SK-N-SH (cell line): ENCODE measurements at regions not wholly inside any gene's neighbourhood (a gene's known extent, or its start where the extent isn't known, plus 50 kb on each side); places are given as distances from the start of the nearest gene placed in this dataset.

Experiments used
- CTCF ChIA-PET: fragments of 300-600, 350-600 bp; formaldehyde crosslinking; extraction: SDS; loops from one replicate; lab custom pipeline; 2021; lab: Yijun Ruan, JAX
- POLR2A ChIA-PET: fragments of 350-600 bp; sonication (Branson Sonifier 250); formaldehyde crosslinking; extraction: SDS; loops from one replicate; lab custom pipeline; 2020; ENCODE audit warnings: antibody characterized with exemption, inconsistent platforms; lab: Yijun Ruan, JAX
- DNase-seq: peaks from one replicate; pipeline ENCODE4 v3.0.0; 2012
- H2AFZ ChIP-seq: fragments of 200-600 bp; sonication (generic); 2 replicates; pipeline ENCODE4 v1.8.1; 2016; ENCODE audit warnings: antibody characterized with exemption, mild to moderate bottlenecking, low read depth
- H3F3A ChIP-seq: fragments of 200-600 bp; sonication (generic); replicated peaks from 2 replicates; pipeline ENCODE3; 2016; ENCODE audit warnings: antibody characterized with exemption, mild to moderate bottlenecking; ENCODE audit not compliant: insufficient read depth
- H3K27ac ChIP-seq, 2 experiments: fragments of 200-500 bp in 1 of 2; fragments of 200-600 bp in 1 of 2; sonication (Bioruptor generic) in 1 of 2; sonication (generic), shearing (Covaris generic) in 1 of 2; 2 replicates each; pipeline versions ENCODE4 v1.5.1 to v1.6.1; 2014 to 2016; ENCODE audit warnings: low read depth in 2 of 2, inconsistent platforms in 1 of 2, low read length in 1 of 2, mild to moderate bottlenecking in 1 of 2, mixed read lengths in 1 of 2
- H3K27me3 ChIP-seq: fragments of 200-600 bp; sonication (generic), shearing (Covaris generic); 2 replicates; pipeline ENCODE4 v1.6.1; 2016; ENCODE audit warnings: mixed run types; ENCODE audit not compliant: insufficient read depth
- H3K36me3 ChIP-seq, 2 experiments: fragments of 200-500 bp in 1 of 2; fragments of 200-600 bp in 1 of 2; sonication (Bioruptor generic) in 1 of 2; sonication (generic) in 1 of 2; replicated peaks in 1 of 2; 2 replicates each; pipeline versions ENCODE3 to v1.5.1; 2014 to 2016; ENCODE audit warnings: low read length in 1 of 2, mild to moderate bottlenecking in 1 of 2; ENCODE audit not compliant: insufficient read depth in 2 of 2, control insufficient read depth in 1 of 2
- H3K4me1 ChIP-seq, 2 experiments: fragments of 200-500 bp in 1 of 2; fragments of 200-600 bp in 1 of 2; sonication (Bioruptor generic) in 1 of 2; sonication (generic), shearing (Covaris generic) in 1 of 2; 2 replicates each; pipeline versions ENCODE4 v1.5.1 to v1.6.1; 2014 to 2016; ENCODE audit warnings: low read depth in 1 of 2, low read length in 1 of 2, mixed run types in 1 of 2; ENCODE audit not compliant: insufficient read depth in 2 of 2, control insufficient read depth in 1 of 2
- H3K4me2 ChIP-seq: fragments of 200-600 bp; sonication (generic), shearing (Covaris generic); 2 replicates; pipeline ENCODE4 v1.6.1; 2017; ENCODE audit warnings: mixed run types
- H3K4me3 ChIP-seq, 2 experiments: fragments of 200-500 bp in 1 of 2; fragments of 200-600 bp in 1 of 2; sonication (Bioruptor generic) in 1 of 2; sonication (generic), shearing (Covaris generic) in 1 of 2; 2 replicates each; pipeline versions ENCODE4 v1.5.1 to v1.8.1; 2014 to 2016; ENCODE audit warnings: low read depth in 2 of 2, inconsistent platforms in 1 of 2, low read length in 1 of 2, mild to moderate bottlenecking in 1 of 2, mixed read lengths in 1 of 2, moderate library complexity in 1 of 2
- H3K79me2 ChIP-seq: fragments of 200-600 bp; sonication (generic); 2 replicates; pipeline ENCODE4 v1.8.1; 2017; ENCODE audit warnings: mild to moderate bottlenecking; ENCODE audit not compliant: insufficient read depth
- H3K9ac ChIP-seq: fragments of 200-600 bp; sonication (generic); 2 replicates; pipeline ENCODE4 v1.6.1; 2017; ENCODE audit warnings: mixed run types
- H3K9me2 ChIP-seq: fragments of 200-600 bp; sonication (generic); 2 replicates; pipeline ENCODE4 v1.6.1; 2017; ENCODE audit warnings: mixed run types
- H3K9me3 ChIP-seq: fragments of 200-600 bp; sonication (generic); 2 replicates; pipeline ENCODE4 v1.6.1; 2017; ENCODE audit warnings: mixed run types, mild to moderate bottlenecking, moderate library complexity
- H4K20me1 ChIP-seq: fragments of 200-600 bp; sonication (generic); 2 replicates; pipeline ENCODE4 v1.6.1; 2017; ENCODE audit warnings: mild to moderate bottlenecking, mixed run types; ENCODE audit not compliant: insufficient read depth
- ELF1 ChIP-seq: IDR thresholded peaks from 2 replicates; pipeline ENCODE4 v1.4.0; 2012
- EP300 ChIP-seq, 2 experiments: IDR thresholded peaks; 2 replicates each; pipeline versions ENCODE4 v1.4.0 to v1.6.1; 2012; ENCODE audit warnings: borderline replicate concordance in 1 of 2, low read depth in 1 of 2, low read length in 1 of 2
- EZH2phosphoT487 ChIP-seq: fragments of 200-600 bp; sonication (generic); IDR thresholded peaks from 2 replicates; pipeline ENCODE4 v1.6.1; 2017; ENCODE audit warnings: low read depth, mixed run types, mild to moderate bottlenecking, antibody characterized with exemption, moderate library complexity, borderline replicate concordance
- FOXM1 ChIP-seq: IDR thresholded peaks from 2 replicates; pipeline ENCODE4 v1.4.0; 2012; ENCODE audit warnings: low read depth, mild to moderate bottlenecking
- IRF3 ChIP-seq: fragments of 150-350 bp; IDR thresholded peaks from 2 replicates; pipeline ENCODE4 v1.6.1; 2016; ENCODE audit warnings: mild to moderate bottlenecking, low read depth, low read length
- MEF2A ChIP-seq: IDR thresholded peaks from 2 replicates; pipeline ENCODE4 v1.4.0; 2012; ENCODE audit warnings: low read depth, borderline replicate concordance
- NFIC ChIP-seq: IDR thresholded peaks from 2 replicates; pipeline ENCODE4 v1.4.0; 2012; ENCODE audit warnings: borderline replicate concordance
- POLR2AphosphoS5 ChIP-seq: IDR thresholded peaks from 2 replicates; pipeline ENCODE4 v1.6.1; 2012; ENCODE audit warnings: low read depth, low read length
- REST ChIP-seq: IDR thresholded peaks from 2 replicates; pipeline ENCODE4 v1.6.1; 2012; ENCODE audit warnings: mild to moderate bottlenecking, low read depth, low read length, moderate library complexity
- RXRA ChIP-seq: IDR thresholded peaks from 2 replicates; pipeline ENCODE4 v1.4.0; 2012; ENCODE audit warnings: low read depth, mild to moderate bottlenecking, borderline replicate concordance
- TAF1 ChIP-seq: IDR thresholded peaks from 2 replicates; pipeline ENCODE4 v1.6.1; 2012; ENCODE audit warnings: low read depth, mild to moderate bottlenecking, low read length, moderate library complexity, borderline replicate concordance
- TEAD4 ChIP-seq: IDR thresholded peaks from 2 replicates; pipeline ENCODE4 v1.4.0; 2012; ENCODE audit warnings: mild to moderate bottlenecking, borderline replicate concordance; ENCODE audit not compliant: insufficient read depth
- USF1 ChIP-seq: IDR thresholded peaks from 2 replicates; pipeline ENCODE4 v1.4.0; 2012; ENCODE audit warnings: low read depth, borderline replicate concordance
- WGBS: methylation state at CpG from one replicate; pipeline ENCODE4 v1.1.6; 2017; ENCODE audit warnings: low lambda C conversion rate; 5-methylcytosine and 5-hydroxymethylcytosine counted together
- TF ChIP-seq, protein P1 (sequence below): fragments of 150-350 bp; IDR thresholded peaks from 2 replicates; pipeline ENCODE4 v1.6.1; 2017; ENCODE audit warnings: antibody characterized with exemption, low read length, low read depth, borderline replicate concordance
- TF ChIP-seq, protein P2 (sequence below): IDR thresholded peaks from 2 replicates; pipeline ENCODE4 v1.4.0; 2012; ENCODE audit warnings: low read depth
- TF ChIP-seq, protein P3 (sequence below): fragments of 200-600 bp; sonication (generic); IDR thresholded peaks from 2 replicates; pipeline ENCODE4 v1.6.1; 2017; ENCODE audit warnings: antibody characterized with exemption, mild to moderate bottlenecking, moderate library complexity

- H3K4me2 ChIP-seq: no peak overlapping the region
- CTCF ChIA-PET: no interaction called here
- POLR2A ChIA-PET: no interaction called here
- H3K27me3 ChIP-seq: no peaks in the 10 kb centered on the region; the same call in 1 of the 2 replicates
- 90% methylated on average over 3 of the region's 3 CpGs for WGBS
- H3K27ac ChIP-seq: no peak overlapping the region
- no peaks in the 10 kb centered on the region for H3F3A ChIP-seq
- DNase-seq: no peak
- H3K4me3 ChIP-seq: no peak overlapping the region
- H4K20me1 ChIP-seq: no peaks in the 10 kb centered on the region
- H2AFZ ChIP-seq: no peak overlapping the region
- TF ChIP-seq, protein P1, sequence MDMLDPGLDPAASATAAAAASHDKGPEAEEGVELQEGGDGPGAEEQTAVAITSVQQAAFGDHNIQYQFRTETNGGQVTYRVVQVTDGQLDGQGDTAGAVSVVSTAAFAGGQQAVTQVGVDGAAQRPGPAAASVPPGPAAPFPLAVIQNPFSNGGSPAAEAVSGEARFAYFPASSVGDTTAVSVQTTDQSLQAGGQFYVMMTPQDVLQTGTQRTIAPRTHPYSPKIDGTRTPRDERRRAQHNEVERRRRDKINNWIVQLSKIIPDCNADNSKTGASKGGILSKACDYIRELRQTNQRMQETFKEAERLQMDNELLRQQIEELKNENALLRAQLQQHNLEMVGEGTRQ: no peak
- no peak for TF ChIP-seq USF1
- no peak for TF ChIP-seq RXRA
- TF ChIP-seq EZH2phosphoT487: no peak
- H3K9me2 ChIP-seq: no peaks in the 10 kb centered on the region
- H3K9me3 ChIP-seq: no peaks in the 10 kb centered on the region
- no peak overlapping the region for H3K9ac ChIP-seq
- H3K36me3 ChIP-seq: no peaks in the 10 kb centered on the region
- no peaks in the 10 kb centered on the region for H3K79me2 ChIP-seq
- no peaks in the 10 kb centered on the region for H3K4me1 ChIP-seq
Observed at GRCh38 chr3:66778777-66779176, 219.3 kb upstream of the KBTBD8 start.

GRCh38 chr3:66785191-66785909 lies 212.8 kb upstream of the KBTBD8 start:
- Histone ChIP-seq H3K79me2 (no peaks in the 10 kb centered on the region), H3K27me3 (no peaks in the 10 kb centered on the region), H3K36me3 (no peaks in the 10 kb centered on the region), H2AFZ (no peak overlapping the region), H3K9me2 (no peaks in the 10 kb centered on the region), H4K20me1 (no peaks in the 10 kb centered on the region), H3K4me2 (no peak overlapping the region), H3F3A (no peaks in the 10 kb centered on the region), H3K27ac (no peak overlapping the region), H3K9ac (no peak overlapping the region), H3K4me3 (no peak overlapping the region), H3K9me3 (no peaks in the 10 kb centered on the region), H3K4me1 (peaks cover 0 to 8% of the 10 kb centered on the region in 2 experiments; a peak in 1 of 4 replicates)
- 32% methylated on average over 6 of the region's 6 CpGs for WGBS
- ChIA-PET POLR2A (no interaction called here), CTCF (no interaction called here)
- no peak for DNase-seq
- TF ChIP-seq REST: no peak
- no peak for TF ChIP-seq ELF1
- TF ChIP-seq TAF1: no peak
- TF ChIP-seq, protein P2, sequence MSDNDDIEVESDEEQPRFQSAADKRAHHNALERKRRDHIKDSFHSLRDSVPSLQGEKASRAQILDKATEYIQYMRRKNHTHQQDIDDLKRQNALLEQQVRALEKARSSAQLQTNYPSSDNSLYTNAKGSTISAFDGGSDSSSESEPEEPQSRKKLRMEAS: no peak
- TF ChIP-seq, protein P3, sequence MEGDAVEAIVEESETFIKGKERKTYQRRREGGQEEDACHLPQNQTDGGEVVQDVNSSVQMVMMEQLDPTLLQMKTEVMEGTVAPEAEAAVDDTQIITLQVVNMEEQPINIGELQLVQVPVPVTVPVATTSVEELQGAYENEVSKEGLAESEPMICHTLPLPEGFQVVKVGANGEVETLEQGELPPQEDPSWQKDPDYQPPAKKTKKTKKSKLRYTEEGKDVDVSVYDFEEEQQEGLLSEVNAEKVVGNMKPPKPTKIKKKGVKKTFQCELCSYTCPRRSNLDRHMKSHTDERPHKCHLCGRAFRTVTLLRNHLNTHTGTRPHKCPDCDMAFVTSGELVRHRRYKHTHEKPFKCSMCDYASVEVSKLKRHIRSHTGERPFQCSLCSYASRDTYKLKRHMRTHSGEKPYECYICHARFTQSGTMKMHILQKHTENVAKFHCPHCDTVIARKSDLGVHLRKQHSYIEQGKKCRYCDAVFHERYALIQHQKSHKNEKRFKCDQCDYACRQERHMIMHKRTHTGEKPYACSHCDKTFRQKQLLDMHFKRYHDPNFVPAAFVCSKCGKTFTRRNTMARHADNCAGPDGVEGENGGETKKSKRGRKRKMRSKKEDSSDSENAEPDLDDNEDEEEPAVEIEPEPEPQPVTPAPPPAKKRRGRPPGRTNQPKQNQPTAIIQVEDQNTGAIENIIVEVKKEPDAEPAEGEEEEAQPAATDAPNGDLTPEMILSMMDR: no peak
- no peak for TF ChIP-seq POLR2AphosphoS5
- TF ChIP-seq TEAD4: no peak
- no peak for TF ChIP-seq NFIC
- no peak for TF ChIP-seq IRF3
- TF ChIP-seq FOXM1: no peak
- TF ChIP-seq MEF2A: no peak
- no peak for TF ChIP-seq EP300 (IDR thresholded peaks at IDR 0.05; ENCODE audit: borderline replicate concordance in 1 of 2, low read depth in 1 of 2, low read length in 1 of 2)
- TF ChIP-seq USF1: no peak
